NCI-H526 (cell line): ENCODE measurements at regions not wholly inside any gene's neighbourhood (a gene's known extent, or its start where the extent isn't known, plus 50 kb on each side); places are given as distances from the start of the nearest gene placed in this dataset.

ENCODE experiments used
- DNase-seq, 2 experiments: peaks; one replicate each; lab custom pipeline; 2025; lab: John Stamatoyannopoulos, UW

GRCh38 chr10:108422286-108422685 lies 1257.8 kb upstream of the SORCS1 start:
- DNase-seq: no peak

DNA sequence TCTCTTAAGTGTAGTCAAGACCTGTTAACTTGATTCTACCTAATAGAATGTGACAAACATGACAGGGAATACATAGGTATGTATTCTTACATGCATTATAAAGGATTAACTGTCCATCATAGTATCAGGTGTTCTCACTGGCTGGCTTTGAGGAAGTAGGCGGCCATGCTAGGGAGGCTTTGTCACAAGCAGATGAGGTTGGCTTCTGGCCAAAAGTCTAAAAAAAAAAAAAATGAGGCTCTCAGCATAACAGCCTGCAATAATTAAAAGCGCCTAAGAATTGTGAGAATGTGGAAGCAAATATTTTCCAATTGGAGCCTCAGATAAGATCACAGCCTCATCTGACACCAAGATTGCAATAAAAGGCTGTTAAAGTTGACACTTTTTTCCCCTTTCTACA lies 1256.8 kb upstream of the SORCS1 start:
- DNase-seq: no peak

DNA sequence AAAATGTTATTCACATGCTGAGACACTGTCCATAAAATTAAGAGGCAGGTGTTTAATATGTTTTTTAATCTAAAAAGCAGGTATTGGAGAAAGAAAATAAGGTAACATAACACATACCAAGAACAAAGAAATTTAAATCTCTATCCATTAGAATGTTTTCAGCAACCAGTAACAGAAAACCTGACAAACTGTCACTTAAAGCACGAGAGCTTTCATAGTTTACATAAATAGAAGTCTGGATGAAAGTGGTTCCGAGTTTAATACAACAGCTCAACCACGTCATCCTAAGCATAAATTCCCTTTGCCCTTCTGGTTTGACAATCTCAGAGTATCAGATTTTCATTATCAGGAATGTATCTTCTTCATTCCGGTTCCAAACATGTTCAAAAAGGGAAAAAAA lies 1249.4 kb upstream of the SORCS1 start:
- DNase-seq: no peak

DNA sequence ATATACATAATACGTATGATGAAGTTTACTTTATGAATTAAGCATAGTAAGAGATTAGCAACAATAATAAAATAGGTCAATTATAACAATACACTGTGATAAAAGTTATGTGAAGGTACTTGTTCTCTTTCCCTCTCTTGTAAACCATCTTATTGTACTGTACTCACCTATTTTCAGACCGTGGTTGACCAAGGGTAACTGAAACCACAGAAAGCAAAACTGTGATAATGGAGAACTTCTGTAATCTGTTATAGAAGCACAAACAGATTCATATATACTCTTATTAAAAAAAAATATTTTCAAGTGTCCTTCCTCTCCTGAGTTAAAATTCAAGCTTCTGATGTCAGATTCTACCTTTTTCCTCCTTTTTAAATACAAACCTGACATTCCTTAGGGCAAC lies 1247.8 kb upstream of the SORCS1 start:
- DNase-seq: no peak

DNA sequence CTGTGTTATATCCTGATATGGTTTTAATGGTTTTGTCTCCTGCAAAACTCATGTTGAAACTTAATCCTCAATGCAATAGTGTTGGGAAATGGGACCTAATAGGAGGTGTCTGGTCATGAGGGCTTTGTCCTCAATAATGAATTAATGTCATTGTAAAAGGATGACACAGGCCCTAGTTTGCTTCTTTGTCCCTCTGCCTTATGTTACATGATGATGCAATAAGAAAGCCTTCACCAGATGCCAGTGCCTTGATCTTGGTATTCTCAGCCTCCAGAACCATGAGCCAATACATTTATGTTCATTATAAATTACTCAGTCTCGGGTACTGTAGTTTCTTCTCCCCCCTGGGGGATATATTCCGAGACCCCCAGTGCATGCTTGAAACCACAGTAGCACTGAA lies 1247.4 kb upstream of the SORCS1 start:
- DNase-seq: no peak

DNA sequence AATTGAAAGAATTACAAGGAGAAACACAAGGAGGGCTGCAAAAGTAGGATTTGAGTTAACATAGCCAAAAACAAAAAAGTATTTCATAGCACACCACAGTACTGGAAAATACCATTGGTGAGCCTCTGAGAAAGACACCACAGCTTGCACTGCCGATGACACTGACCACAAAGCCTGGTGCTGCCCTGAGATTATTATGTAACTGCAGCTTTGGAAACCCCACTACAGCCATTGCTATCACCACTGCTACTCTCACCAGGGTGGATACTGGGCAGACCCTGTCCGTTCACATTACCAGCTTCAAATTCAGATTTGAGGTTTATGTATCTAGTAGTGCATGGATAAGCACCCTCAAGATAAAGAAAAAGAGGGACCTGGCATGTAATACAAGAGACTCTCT lies 1246.7 kb upstream of the SORCS1 start:
- no peak for DNase-seq

GRCh38 chr10:108410236-108410635 lies 1245.7 kb upstream of the SORCS1 start:
- no peak for DNase-seq

DNA sequence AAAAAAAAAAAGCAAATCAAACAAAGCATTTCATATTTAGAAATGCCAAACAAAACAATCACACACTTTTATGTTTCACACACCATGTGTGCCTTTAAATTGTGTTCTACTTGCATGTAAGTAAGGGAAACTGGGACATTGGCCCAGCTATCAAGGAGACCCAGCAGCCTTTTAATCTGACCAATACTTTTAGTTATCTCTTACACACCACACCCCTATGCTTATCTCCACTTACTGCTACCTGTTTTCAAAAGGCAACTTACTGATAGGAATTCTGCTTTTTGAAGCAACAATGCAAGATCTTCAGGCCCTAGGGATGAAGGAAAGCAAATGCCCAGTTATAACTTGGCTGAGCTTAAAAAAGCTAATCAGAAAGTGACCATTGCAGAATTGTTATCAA lies 1244.8 kb upstream of the SORCS1 start:
- DNase-seq: no peak

- no peak for DNase-seq
These were observed 1239.6 kb upstream of the SORCS1 start for GRCh38 chr10:108404155-108404554.

DNA sequence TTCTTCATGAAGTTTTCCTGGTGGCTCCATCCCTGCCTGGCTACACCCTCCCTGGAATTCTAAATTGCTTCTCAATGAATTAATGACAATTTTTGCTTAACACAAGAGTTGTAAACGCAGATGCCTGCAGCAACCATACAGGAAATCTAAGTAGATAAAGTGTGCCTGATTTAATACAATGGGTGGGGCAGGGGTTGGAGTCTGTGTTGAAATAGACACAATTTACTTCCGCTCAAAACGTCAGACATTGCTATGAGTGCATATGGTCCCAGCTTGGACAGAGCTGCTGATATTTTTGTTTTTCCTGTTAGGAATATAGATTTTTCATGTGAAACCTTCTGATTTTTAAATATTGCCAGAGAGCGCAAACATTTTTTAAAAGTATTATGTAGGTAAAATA lies 1235.0 kb upstream of the SORCS1 start:
- no peak for DNase-seq

DNA sequence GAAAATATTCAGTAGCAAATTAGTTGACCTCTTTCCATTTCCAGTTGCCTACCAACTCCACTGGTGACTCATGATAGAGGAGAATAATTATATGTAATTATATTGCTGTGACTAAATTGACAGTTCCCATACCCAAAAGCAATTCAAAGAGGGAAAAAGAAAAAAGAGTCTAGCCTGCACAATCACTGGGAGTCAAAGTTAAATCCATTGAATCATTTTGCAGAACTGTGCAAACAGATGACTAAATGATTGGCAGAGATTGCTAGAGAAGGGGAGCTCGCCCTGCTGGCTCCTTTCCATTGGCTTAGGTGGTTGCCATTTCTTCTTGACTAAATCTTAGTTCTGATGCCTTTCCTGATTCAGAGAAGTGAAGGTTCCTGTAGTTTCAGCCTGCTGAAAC lies 1228.6 kb upstream of the SORCS1 start:
- DNase-seq: no peak

- no peak for DNase-seq
These were observed 1227.8 kb upstream of the SORCS1 start for GRCh38 chr10:108392286-108392685.

DNA sequence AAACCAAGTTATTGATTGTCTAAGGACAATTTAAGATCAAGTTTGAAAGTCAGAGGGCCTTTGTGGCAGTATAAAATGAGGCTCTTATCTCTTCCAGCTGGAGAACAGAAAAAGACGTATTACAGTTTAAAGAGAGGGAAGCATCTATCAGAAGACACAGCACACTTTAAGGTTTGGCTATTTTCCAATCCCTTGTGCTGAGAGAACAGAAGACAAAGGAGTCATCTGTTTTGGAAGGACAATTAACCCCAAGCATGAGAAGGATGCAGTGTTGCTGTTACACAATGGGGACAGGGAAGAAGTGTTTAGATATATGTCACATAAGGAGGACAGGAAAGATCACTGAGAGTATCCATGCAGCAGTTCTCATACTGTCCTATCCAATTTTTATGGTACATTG lies 1224.2 kb upstream of the SORCS1 start:
- DNase-seq: no peak

- no peak for DNase-seq
These were observed 1221.5 kb upstream of the SORCS1 start for GRCh38 chr10:108385963-108386362.

DNA sequence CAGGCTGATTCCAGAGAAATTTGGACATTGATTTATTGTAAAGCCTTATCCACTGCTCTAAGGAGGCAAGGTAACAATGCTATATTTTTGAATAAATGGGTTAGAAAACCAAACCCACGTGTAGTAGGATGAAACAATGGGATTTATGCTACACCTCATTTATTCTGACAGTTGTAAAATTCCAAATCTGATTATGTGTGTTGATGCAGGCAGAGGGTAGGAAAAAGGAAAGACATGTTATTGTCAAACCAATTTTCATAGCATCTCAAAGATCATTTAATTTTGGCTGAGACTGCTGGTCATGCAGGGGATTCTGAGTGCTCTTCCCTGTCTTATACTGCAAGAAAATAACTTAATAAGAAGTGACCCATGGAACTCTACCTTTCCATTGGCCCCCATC lies 1219.9 kb upstream of the SORCS1 start:
- DNase-seq: no peak

GRCh38 chr10:108378779-108379178 lies 1214.3 kb upstream of the SORCS1 start:
- no peak for DNase-seq

DNA sequence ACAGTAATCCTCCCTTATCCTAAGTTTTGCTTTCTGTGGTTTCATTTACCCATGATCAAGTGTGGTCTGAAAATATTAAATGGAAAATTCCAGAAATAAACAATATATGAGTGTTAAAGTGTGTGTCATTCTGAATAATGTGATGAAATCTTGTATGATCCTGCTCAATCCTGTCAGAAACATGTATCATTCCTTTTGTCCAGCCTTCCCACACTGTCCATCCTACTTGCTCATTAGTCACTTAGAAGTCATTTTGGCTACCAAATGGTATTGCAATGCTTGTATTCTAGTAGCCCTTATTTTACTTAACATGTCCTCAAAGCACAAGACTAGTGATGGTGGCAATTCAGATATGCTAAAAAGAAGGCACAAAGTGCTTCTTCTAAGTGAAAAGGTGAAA lies 1211.2 kb upstream of the SORCS1 start:
- DNase-seq: no peak

DNA sequence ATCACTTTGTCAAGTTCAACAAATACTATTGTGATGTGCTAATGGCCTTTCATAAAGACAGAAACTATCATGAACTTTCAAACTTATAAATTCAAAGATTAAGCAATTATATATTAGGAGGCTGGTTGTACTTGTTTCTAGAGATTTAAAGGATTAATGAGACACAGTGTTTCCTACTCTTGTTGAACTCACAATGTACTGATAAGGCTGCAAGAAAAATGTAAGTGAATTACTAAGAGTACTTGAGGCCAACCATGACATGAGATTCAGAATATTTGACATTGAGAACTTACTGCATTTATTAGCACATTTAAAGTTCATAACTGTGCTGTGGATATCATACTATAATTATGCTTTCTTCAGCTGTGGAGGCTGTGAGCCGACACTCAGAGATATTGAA lies 1210.5 kb upstream of the SORCS1 start:
- DNase-seq: no peak

- DNase-seq: no peak
These were observed 1201.0 kb upstream of the SORCS1 start for GRCh38 chr10:108365541-108365940.

DNA sequence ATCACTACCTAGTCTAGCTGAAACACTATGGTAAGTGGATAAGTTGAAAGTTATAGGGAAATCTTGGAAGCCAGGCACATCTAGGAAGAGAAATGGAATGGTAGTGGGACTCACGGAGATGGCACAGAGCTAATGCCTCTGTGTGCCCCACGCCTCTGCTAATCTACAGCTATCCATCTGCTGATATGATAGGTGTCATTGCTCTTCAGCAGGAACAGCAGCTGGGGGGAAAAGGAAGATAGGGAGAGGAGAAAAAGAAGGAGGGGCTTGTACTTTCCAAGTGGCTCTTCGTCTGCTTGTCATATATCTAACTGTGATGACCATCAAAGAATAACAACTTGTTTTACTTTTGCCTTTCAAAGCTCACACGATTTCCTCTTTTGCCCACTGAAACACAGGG lies 1199.1 kb upstream of the SORCS1 start:
- DNase-seq: no peak

DNA sequence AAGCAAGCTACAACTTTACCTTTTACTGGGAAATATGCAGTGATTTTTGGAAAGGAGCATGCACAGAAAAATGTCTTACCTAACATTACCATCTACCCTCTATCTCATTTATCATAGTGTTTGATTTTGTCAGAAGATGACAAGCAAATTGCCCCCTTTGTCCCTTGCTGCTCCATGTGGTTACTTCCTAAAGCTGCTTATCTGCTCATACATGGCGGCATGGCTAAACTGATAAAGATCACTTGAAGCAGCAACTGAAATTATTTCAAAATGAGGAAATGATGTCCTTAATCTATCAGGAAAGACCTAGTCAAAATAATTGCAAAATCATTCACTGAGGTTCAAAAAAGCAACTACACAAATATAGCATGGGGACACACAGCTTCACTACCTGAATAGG lies 1198.5 kb upstream of the SORCS1 start:
- DNase-seq: no peak

- DNase-seq: no peak
These were observed 1197.8 kb upstream of the SORCS1 start for GRCh38 chr10:108362296-108362695.

GRCh38 chr10:108360187-108360586 lies 1195.7 kb upstream of the SORCS1 start:
- no peak for DNase-seq

GRCh38 chr10:108358912-108359311 lies 1194.4 kb upstream of the SORCS1 start:
- DNase-seq: no peak

- no peak for DNase-seq
These were observed 1188.3 kb upstream of the SORCS1 start for GRCh38 chr10:108352771-108353170.
